Esophagus mucosa (tissue), 1 donor: ENCODE measurements at regions not wholly inside any gene's neighbourhood (a gene's known extent, or its start where the extent isn't known, plus 50 kb on each side); places are given as distances from the start of the nearest gene placed in this dataset.

ENCODE experiments used
- ATAC-seq: fragments of 200-7000 bp; cut with Tn5 transposase; one replicate; pipeline ENCODE4 v1.9.1; 2020
- donor health status: DM: yes; HTN: yes; CAD: no.

DNA sequence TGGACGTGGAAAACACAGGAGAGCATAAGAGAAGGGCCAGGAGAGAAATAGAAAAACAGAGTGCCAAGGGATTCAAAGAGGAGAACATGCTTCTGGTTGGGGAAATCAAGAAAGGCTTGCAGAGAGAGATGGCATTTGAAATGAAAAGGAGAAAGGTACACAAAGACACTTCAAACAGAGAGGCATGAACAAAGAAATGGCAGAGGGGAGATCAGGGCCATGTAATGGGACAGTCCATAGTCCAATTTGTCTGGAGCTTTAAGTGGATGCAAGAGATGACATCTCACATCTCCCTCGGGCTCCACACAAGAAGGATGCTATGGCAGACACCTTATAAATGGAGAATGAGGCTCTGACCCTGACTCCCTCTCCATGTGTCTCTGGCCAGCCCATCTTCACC lies 331.1 kb downstream of the MLLT3 start:
- ATAC-seq = no peak

DNA sequence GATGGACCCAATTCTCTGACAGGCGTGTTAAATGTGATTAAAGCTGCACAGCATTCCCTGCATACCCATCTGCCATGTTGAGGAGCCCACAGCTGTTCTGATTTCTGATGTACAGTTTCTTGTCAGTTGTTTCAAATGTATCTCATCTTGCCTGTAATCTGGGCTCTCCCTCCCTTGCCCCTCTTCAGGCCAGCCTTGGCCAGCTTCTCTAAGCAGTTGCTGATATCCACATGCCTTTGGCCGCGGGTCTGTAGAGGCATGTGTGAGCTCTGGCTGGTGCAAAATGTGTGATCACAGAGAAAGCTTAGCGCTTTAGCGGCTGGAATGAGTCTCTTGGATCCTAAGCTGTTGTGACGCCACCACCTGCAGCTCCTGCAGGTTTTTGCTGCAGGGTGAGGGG lies 332.0 kb downstream of the MLLT3 start:
- ATAC-seq = no peak

DNA sequence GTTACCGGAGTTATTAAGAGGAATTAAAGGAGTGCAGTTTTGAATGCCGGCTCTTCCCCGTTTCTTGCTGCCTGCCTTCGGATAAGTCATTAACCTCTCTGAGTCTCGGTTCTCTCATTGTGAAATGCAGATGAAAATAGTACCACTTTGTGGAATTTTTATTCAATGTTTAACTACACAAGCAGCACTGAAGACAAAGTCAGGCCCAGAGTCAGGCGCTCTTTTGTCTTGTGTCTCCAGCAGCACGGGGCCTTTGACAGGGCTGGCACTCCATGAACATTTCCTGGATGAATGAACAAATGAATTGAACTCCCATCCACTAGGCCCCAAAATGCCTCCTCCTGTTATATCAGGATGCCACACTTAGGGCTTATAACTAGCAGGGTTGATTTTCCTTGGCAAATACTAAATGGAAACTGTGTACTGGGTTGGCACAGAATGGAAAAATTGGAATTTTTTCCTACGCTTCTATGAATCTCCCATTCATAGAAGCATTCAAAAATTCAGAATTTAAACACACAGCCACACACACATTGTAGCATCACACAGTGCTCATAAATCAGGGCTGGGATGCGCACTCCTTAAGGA lies 332.8 kb downstream of the MLLT3 start:
- no peak for ATAC-seq

DNA sequence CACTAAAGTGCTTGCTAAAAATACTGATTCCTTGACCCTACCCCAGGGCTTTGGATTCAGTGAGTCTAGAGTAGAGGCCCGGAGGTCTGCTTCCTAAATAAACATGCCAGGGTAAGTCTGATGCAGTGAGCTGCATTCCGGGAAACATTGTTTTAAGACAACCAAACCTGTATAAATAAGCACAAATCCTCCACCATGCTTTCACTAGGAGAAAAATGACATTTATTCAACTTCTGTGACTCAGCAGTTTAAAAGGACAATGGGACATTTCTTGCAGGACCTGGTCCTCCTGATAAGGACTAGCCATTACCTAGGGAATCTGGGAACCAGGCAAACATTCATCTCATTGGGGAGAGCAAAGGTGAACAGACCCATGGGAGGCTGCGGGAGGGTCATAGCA lies 335.3 kb downstream of the MLLT3 start:
- ATAC-seq = no peak

DNA sequence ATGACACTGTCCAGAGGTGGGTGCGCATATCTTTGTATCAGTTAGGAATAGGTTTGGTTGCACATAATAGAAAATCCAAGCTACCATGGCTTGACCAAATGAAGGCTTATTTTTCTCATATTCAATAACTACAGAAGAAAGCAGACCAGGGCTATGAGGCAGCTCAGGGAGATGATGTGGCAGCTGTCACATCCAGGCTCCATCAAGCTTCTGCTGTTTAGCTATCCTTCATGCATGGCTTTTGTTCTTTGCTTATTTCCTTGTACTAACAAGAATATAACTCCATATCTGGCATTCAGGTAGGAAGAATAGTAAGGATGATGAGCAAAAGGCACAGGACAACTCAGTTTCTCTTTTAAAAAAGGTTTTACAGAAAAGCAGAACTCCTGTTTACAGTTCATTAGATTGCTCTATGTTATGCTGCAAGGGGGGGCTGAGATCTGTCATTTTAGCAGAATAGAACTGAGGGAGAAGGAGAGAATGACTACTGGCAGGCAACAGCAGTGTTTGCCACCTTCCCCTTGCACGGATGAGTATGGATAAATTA lies 336.1 kb downstream of the MLLT3 start:
- no peak for ATAC-seq

DNA sequence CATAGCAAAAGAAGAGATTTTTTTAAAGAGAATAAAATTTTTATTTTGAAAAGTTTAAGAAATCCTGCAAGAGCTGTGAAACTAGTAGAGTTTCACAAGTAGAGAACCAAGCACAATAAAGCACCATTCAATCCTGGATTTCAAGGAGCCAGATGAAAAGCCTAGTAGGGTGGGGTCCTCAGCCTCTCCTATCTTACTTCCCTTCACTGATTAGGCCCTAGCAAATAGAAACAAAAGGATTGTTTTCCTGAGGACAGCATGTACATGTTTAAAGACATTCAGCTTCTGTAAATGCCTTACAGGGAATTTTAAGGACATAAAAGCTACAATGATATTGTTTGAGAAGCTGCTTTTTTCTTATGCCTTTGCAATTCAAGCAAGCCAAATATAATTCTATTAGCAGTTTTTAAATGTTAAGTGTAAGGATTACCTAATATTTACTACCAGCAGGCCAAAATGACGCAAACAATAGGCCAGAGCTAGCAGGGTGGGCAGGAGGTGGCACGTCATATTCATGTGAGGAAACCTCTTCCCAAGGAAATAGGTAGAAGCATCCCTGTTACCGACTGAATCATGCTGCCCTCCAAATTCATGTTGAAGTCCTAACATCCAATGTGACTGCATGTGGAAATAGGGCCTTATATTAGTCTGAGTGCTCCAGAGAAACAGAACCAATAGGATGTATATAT lies 337.6 kb downstream of the MLLT3 start:
- no peak for ATAC-seq

DNA sequence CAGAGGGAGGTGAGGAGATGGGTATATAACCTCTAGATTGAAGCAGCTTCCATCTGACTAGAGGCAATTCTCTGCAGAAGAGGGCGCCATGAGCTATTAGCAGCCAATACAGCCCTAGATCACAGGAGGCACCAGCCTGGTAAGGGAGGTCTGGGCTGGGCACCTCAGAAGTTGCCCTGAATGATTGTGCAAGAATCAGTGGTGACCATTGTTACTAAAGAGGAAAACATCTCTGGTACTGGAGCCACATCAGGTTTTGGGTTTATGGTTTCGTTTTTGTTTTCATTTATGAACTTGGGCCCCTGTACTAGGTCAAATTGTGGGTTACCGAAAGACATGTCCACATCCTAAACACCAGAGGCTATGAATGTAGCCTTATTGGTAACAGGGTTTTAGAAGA lies 342.0 kb downstream of the MLLT3 start:
- ATAC-seq = no peak

DNA sequence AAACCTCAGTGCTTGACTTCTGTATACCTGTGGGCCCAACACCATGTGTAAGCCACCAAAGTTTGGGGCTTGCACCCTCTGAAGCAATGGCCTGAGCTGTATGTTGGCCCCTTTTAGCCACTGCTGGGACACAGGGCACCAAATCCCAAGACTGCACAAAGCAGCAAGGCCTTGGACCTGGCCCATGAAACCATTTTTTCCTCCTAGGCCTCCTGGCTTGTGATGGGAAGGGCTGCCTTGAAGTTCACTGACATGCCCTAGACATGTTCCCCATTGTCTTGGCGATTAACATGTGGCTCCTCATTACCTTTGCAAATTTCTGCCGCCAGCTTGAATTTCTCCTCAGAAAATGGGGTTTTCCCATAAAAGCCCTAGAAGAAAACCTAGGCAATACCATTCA lies 345.5 kb downstream of the MLLT3 start:
- ATAC-seq = no peak

DNA sequence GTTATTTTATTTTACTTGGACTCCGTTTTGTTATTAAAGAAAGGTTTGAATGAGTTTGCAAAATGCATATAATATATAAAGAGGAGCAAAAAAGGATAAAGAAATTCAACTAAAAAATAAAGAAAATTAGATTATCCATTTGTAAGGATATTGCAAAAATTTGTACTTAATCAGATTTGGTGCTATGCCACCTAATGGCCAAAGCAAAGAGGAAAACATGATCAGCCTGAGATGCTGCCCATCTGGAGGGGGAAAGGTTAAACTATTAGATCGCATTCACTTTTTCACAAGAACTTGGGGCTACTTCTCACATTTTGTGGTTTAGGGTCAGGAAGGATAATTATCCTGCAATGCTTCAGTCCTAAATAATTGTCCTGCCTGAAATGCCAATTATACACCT lies 350.6 kb downstream of the MLLT3 start:
- no peak for ATAC-seq

DNA sequence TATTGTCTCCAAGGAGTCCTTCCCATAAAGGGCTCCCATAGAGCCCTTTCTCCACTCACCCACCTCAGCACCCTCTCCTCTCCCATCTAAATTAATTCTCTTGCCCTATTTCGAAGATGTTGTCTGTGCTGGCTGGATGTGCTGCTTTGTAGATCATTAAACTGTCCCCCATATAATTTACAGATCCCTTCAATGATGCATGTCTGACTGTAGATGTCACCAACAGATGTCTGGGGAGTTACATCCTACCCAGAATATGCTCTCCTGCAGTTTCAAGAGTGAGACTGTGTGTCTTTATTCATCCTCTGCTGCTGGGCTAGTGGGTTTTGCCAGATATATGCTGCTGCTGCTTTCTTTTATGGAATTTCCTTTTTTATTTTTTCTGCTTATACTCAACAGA lies 351.2 kb downstream of the MLLT3 start:
- ATAC-seq = no peak

DNA sequence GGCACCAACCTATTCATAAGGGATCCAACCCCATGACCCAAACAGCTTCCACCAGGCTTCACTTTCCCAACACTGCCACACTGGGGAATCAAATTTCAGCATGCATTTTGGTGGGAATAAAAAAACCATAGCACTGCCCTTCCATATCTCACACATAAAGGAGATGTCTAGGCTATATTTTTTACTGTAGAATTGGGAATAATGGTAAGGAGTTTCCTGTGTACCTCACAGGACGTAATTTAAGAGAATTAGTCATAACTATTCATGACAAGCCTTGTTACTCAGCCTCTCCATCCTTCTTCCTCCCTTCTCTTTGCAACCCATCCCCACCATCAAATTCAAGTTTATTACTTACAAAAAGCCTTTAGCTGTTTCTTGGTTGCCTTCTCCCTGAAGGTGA lies 352.1 kb downstream of the MLLT3 start:
- ATAC-seq = no peak

DNA sequence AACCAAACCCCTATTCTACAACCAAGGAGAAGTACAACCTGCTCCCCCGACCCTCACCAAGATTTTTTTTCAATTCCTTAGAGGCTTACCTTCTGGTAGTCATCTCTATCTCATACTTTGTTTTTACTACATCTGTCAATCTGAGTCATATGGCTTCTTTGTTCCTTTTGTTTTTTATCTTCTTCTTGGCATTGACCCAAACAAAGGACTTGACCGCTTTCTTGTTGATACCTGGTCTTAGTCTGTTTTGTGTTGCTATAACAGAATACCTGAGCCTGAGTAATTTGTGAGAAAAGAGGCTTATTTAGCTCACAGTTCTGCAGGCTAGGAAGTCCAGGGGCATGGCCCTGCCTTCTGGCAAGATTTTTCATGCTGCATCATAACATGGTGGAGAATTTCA lies 352.7 kb downstream of the MLLT3 start:
- ATAC-seq = no peak

DNA sequence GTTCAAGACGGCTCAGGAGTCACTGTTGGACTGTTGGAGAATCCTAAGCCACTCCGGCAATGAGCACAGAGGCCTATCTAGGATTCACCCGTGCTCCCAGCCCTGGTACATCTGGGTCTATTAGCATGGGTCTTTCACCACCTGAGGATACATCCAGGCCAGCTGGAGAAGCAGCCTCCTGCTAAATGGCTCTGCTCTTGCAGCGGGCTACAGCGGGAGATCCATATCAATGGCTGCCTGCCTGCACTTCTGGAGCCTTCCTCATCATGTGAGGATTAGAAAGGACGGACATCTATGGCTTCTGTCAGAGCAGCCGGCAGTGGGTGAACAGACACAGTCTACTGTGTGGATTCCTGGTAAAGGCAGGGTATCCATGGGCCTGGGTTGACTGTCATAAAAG lies 357.4 kb downstream of the MLLT3 start:
- no peak for ATAC-seq

DNA sequence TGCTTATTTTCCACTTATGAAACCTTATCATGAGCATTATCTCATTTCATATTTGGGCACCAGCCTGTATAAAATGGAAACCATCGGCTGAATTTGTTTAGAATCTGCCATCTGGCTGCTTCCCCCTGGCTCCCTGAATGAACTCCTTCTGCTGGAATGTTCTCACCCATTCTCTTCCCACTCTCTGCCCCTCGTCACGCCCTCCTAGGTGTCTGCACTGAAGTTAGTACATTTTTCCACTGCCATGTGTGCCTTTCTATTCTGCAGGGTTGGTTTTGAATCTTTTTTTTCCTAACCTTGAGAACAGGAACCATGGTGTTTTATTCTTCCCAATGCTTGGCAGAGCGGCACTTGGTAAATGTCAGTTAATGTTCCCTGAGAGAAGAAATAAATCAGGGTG lies 359.7 kb downstream of the MLLT3 start:
- no peak for ATAC-seq

DNA sequence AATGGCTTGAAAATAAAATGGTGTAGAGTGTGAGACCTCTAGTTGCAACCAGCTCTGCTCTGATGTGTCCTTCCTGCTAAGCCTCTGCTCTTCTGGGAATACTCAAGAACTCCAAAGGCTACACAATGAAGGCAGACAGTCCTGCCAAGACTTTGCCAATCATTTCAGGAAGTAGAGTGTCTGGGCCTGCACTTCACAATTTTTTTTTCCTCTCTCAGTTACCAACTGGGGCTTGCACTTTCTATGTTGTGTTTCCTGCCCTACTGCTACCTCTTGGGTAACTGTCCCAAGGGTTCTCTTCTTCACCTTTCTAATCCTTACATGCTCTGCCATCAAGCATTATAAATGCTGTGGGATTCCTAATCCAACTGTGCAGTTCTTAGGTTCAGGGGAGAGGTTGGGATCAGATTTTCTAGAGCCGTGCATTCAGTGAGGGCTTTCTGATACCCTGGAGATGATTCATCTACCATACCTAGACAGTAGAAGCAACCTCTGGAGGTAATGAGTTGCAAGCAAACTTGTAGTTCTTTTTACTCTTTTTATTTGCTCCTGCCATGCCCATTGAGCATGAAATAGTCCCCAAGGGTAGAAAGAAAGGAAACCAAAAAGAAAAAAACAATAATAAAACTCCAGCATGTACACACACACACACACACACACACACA lies 365.9 kb downstream of the MLLT3 start:
- peak; percentile 29 for ATAC-seq

DNA sequence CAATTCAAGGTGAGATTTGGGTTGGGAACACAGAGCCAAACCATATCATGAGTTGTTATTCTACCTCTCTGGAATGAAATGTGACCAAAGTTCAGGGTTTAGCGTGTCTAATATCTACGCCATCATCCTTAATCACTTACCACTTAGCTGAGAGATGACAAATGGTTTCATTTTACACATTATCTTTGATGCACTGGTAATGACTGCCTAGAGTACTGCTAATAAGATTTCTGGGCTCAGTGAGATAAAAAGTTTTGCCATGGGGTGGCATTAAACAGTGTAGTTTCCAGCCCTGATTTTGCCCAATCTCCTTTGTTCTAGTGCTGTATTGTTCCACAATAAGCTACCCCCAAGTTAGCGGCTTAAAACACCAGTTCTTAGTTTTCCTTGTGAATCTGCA lies 367.2 kb downstream of the MLLT3 start:
- ATAC-seq = no peak

DNA sequence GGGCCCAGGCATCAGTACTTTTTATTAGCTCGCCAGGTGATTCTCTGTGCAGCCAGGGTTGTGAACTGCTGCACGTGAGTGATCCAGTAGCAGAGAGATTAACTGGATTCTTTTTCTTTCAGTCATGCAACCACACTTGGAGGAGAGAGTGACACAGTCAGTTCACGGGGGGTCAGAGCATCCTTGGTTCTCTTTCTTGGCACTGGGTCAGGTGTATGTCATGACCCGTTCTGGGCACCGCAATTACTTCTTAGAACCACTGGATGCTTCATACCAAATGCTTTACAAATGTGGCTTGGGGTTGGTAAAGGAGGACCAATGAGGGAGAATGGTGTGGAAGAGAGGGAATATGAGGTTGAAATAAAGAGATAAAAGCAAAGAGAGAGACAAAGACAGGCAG lies 368.7 kb downstream of the MLLT3 start:
- ATAC-seq = no peak

DNA sequence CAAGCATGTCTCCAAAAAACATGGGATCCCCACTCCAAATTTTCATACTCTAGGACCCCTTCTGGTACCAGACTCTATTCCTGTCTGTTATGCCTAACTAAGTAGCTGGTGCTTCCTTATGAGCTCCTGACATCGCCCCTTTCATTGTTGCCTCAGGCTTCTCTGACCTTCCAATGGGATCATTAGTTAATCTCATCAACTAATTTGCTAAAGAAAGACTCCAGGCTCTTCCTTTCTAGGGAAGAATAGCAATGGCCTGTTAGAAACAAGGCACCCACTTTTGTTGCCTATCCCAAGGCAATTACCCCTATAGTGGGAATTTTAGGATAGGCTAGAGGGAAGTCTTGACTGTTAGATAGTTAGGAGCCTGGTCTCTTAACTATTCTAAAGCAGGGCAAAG lies 369.5 kb downstream of the MLLT3 start:
- no peak for ATAC-seq

DNA sequence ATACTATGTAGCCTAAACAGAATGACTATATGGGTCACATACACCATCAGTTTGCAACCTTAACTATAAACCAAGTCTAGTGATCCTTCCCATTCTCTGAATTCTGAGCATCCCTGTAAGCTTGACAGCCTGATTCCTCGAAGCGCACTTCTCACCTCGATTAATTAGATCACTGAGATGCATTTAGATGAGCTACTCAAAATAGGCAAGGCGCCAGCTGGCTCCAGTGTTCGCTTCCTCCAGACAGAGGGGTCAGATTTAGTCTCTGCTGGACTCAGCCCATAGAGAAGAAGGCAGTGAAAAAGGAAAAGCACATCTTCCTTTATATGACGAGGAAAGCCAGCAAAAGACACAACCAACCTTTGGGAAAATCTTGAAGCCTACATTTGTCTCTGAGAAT lies 371.5 kb downstream of the MLLT3 start:
- no peak for ATAC-seq

DNA sequence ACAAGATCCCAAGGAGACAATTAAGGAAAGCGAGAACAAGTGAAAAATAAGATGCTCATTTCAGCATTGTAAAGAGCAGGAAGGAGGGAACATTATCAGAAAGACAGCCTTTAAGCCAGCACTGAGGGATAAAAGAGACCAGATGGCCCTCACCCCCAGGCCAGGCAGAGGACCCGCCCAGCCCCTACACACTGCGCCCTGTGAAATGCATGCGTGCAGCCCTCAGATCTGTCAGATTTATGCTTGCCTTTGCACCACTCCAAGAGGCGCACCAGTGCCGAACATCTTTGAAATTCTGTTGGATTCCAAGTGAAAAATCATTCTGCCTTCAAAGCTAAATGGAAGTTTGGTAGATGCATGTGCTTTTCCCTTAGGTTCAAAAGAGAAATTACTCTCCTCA lies 378.0 kb downstream of the MLLT3 start:
- no peak for ATAC-seq

DNA sequence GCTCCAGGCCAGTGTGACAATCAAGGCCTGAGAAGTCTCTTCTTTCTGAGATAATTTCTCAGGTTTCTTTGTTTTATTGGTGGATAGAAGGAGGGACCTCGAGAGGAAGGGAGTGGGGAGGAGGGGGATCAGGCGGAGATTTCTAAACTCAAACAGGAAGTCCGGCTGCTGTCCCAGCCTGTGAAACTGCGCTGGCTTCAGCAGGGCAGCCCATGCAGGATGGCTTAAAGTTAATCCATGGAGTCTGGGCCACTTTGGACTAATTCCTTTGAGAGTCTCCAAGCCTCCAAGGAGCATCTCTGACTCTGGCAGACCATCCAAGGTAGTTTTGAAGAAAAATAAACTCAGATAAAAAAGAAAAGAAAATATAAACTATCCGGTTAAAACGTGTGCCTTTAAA lies 378.5 kb downstream of the MLLT3 start:
- no peak for ATAC-seq

DNA sequence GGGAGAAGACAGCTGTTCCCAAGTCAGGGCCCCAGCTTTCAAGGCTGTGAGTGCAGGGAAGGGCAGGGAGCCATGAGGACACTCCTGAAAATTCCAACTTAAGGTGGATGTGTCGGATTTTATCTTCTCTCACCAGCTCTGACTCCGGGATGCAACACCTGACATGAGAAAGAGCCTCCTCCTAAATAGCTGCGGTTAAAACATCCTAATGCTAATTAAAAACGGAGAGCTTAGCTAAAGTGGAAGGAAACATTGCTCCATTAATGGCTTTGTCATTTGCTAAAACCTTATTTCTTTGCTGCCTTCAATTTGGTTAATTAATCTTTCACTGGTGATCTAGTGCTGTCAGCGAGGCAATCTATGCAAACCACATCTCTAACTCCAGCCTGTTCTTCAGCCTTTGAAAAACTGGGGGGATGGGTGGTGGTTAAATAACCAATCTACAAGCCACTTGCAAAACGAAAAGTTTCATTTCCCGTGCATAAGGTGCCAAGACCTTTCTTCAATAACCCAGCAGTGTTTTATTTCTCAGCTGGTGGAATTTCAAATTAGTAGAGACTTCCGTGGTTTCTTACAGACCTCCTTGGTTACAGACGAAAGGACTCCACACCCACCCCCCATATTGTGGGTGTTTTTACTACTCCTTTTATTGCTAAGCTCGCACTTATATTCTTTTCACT lies 379.6 kb downstream of the MLLT3 start:
- ATAC-seq = no peak

DNA sequence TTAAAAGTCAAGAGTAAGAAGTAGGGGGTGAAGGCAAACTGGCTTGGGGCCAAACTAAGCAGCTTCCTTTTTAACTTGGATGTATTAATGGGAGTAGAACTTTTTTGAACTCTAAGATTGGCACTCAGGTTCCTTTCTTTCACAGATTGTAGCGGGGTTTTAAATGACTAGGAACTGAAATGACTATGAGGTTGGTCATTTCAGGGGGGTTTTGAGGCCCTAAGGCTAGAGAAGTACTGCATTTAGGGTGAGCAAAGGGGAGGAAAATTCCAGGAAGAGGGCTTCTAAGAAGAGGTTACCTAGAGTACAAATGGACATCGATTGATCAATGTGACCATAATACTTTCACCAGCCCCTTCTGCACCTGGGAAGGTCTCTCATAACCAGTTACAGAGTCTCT lies 381.8 kb downstream of the MLLT3 start:
- ATAC-seq = no peak

DNA sequence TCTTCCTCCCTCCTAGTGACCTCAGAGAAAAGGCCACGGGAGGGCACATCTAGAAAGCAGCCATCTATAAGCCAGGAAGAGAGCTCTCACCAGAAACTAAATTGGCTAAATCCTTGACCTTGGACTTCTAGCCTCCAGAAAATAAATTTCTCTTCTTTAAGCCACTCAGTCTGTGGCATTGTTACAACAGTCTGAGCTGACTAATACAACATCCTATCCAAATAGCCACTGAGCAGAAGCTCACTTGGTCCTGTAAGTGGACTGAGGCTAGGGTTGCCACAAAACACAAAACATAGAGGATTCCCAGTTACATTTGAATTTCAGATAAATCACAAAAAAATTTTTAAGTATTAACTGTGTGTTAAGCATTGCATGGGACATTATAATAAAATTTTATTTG lies 383.4 kb downstream of the MLLT3 start:
- ATAC-seq = no peak
